HUES64 (cell line): ENCODE measurements at regions not wholly inside any gene's neighbourhood (a gene's known extent, or its start where the extent isn't known, plus 50 kb on each side); places are given as distances from the start of the nearest gene placed in this dataset.
"Not testable (repeated sequence)": the region's sequence is repeated elsewhere in the genome, so short reads cannot be mapped to it uniquely, and the experiment has no call there.

Source experiments
- H3K27ac ChIP-seq: 2 replicates; pipeline ENCODE4 v1.7.0; 2013; ENCODE audit warnings: low read depth, low read length, inconsistent platforms
- H3K27me3 ChIP-seq: 2 replicates; pipeline ENCODE4 v1.6.1; 2013; ENCODE audit warnings: mild to moderate bottlenecking, low read length; ENCODE audit not compliant: insufficient read depth
- H3K36me3 ChIP-seq: 2 replicates; pipeline ENCODE4 v1.6.1; 2013; ENCODE audit warnings: mild to moderate bottlenecking, low read length; ENCODE audit not compliant: insufficient read depth
- H3K4me1 ChIP-seq: 2 replicates; pipeline ENCODE4 v1.6.1; 2013; ENCODE audit warnings: mild to moderate bottlenecking, low read length, moderate library complexity; ENCODE audit not compliant: insufficient read depth
- H3K4me3 ChIP-seq: 2 replicates; pipeline ENCODE4 v1.5.1; 2013; ENCODE audit warnings: mild to moderate bottlenecking, low read length, moderate library complexity
- H3K9ac ChIP-seq: 2 replicates; pipeline ENCODE4 v1.6.1; 2013; ENCODE audit warnings: mild to moderate bottlenecking, low read depth, low read length
- H3K9me3 ChIP-seq: 2 replicates; pipeline ENCODE4 v1.6.1; 2013; ENCODE audit warnings: low read depth, low read length; ENCODE audit not compliant: insufficient read depth
- WGBS: fragments of 150-250, 120-280 bp; methylation state at CpG from one replicate; pipeline ENCODE4 v1.1.7; 2013; ENCODE audit warnings: missing lambda C conversion rate; 5-methylcytosine and 5-hydroxymethylcytosine counted together

DNA sequence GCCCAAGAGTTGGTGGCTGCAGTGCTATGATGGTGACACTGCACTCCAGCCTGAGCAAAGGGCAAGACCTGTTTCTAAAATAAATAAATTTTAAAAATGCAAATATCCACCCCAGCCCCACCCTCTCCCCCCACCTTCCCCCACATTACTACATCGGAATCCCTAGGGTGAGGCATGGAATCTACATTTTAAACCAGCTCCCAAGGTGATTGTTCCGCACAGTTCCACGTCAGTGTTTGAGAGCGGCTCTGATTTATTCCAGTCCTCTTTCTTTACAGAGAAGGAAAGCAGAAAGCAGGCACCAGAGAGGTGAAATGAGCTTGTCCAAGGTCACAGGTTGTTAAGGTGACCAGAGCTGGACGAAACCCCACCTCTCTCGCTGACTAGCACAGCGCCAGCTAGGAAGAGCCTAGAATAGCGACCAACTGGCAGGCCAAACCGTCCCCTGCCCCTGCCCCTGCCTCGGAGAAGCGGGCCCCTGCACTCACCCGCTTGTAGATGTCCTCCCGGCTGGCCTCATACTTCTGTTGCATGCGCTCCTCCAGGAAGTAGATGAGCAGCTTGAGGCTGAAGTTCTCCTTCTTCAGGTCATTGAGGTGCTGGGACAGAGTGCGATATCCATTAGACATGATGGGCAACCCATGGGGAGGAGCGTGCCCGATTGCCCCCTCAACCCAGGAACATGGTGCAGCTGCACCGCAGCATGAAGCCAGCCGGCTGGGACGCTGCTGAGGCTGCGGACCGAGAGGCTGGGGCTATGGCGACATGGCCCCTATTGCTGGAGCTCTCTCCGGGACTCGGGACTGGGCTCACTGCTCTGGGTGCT is 103.7 kb upstream of the NBPF26 start:
- WGBS = no CpG with 5 or more reads among the region's 25 CpGs
- H3K9ac ChIP-seq, H3K27ac ChIP-seq, H3K27me3 ChIP-seq, H3K4me1 ChIP-seq, H3K36me3 ChIP-seq, H3K4me3 ChIP-seq, H3K9me3 ChIP-seq: not testable (repeated sequence)

DNA sequence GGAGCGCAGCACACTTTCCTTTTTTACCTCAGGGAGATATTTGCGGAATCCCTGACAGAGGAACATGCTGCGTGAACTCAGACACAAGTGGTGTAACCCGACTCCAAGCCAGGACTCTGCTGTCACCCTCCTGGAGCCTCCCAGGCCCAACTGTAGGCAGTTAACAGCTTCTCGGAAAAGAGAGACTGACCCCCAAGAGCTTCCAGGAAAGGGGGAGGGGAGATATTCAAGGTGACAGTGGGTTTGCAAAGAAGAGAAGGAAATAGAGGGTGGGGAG is 103.1 kb upstream of the NBPF26 start:
- H3K36me3 ChIP-seq, H3K9ac ChIP-seq, H3K4me3 ChIP-seq, H3K27ac ChIP-seq, H3K4me1 ChIP-seq, H3K27me3 ChIP-seq, H3K9me3 ChIP-seq: not testable (repeated sequence)
- no CpG with 5 or more reads among the region's 5 CpGs for WGBS

DNA sequence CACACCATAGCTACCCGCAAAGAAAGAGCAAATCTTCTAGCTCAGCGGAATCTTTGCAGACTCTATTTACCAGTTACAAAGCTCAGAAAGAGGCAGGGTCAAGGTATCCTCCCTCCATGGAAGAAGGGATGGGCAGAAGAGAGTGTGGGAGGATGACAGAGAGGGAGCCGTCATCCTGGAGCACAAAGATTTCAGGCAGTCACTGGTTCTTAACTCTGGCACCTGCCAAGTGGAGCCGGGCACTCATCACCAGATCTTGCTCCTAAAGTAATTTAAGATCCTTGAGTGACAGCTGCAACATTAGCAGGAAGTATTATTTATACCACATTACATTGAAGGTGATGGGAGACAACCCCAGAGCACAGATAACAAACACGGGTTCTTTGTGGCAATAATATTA is 102.5 kb upstream of the NBPF26 start:
- no CpG with 5 or more reads among the region's 5 CpGs for WGBS
- H3K9ac ChIP-seq, H3K4me1 ChIP-seq: not testable (repeated sequence)

DNA sequence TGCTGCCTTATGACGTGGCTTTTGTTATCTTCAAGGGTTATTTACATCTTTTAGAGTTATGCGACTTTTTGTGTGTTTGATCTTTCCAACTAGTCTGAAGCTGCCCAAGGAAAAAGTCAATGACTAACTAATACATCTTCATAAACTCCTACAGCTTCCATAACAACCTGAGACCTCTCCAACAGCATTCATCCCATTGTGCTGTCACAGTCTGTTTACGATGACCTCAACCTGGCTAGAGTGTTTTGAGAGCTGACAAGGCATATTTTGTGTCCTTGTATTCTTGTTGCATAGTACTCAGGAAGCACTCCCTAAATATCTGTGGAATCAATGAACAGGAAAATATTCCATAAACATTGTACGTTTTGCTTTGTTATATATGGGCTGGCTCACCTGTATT is 100.2 kb upstream of the NBPF26 start:
- H3K4me1 ChIP-seq, H3K9me3 ChIP-seq, H3K9ac ChIP-seq, H3K27ac ChIP-seq, H3K27me3 ChIP-seq, H3K4me3 ChIP-seq, H3K36me3 ChIP-seq: not testable (repeated sequence)
- WGBS = no CpG with 5 or more reads among the region's 4 CpGs

More for the DNA sequence above, 102.5 kb upstream of the NBPF26 start:
- not testable (repeated sequence) for H3K27me3 ChIP-seq, H3K9me3 ChIP-seq, H3K36me3 ChIP-seq, H3K27ac ChIP-seq, H3K4me3 ChIP-seq

DNA sequence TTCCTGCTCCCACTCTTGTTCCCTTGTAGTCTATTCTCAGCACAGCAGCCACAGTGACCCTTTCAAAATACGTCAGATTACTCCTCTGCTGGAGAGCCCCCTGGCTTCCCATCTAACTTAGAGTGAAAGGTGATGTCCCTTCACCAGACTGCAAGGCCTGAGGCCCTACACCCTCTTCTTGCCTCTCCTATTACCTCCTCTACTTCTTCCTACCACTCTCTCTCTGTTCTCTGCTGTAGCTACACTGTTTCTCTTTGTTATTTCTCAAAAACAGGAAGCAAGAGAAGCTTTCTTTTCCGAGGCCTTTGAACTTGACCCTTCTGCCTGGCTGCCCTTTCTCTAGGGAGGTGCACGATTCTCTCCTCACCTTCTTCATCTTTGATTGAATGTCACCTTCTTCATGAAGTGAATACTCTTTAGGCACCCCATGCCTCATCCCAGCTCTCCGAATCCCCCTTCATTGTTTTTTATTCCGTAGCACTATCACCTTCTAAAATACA is 99.1 kb upstream of the NBPF26 start:
- not testable (repeated sequence) for H3K9me3 ChIP-seq, H3K9ac ChIP-seq, H3K27ac ChIP-seq, H3K27me3 ChIP-seq, H3K4me1 ChIP-seq, H3K36me3 ChIP-seq, H3K4me3 ChIP-seq
- WGBS = 73% methylated on average over 2 of the region's 5 CpGs

DNA sequence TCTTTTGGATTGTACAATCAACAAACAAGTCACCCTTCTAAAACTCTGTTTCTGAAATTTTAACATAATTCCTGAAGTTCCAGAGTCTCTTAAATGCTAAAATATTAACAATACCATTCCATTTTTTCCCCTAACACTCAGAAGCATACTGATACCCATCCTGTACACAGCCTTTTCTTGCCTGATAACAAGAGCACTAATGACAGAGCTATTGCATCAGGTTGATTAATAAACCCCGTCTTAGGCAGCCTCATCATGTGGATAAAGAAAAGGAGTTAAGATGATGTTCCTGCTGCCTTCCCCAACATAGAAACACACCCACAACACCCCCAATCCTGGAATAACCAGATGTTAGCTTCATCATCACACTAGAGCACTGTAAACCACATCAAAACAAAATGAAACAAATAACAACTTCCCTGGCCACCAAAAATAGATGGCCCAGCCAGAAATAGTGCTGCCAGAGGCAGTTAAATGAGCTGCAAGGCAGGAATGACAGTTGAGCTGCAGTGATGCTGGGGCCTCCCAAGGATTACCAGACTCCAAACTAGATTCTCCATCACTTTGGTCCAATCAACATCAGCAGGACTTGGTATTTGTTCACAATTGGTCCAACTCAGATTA is 93.8 kb upstream of the NBPF26 start:
- WGBS = no CpG with 5 or more reads among the region's 1 CpG
- H3K27ac ChIP-seq, H3K9me3 ChIP-seq, H3K36me3 ChIP-seq, H3K4me3 ChIP-seq, H3K27me3 ChIP-seq, H3K4me1 ChIP-seq, H3K9ac ChIP-seq: not testable (repeated sequence)

DNA sequence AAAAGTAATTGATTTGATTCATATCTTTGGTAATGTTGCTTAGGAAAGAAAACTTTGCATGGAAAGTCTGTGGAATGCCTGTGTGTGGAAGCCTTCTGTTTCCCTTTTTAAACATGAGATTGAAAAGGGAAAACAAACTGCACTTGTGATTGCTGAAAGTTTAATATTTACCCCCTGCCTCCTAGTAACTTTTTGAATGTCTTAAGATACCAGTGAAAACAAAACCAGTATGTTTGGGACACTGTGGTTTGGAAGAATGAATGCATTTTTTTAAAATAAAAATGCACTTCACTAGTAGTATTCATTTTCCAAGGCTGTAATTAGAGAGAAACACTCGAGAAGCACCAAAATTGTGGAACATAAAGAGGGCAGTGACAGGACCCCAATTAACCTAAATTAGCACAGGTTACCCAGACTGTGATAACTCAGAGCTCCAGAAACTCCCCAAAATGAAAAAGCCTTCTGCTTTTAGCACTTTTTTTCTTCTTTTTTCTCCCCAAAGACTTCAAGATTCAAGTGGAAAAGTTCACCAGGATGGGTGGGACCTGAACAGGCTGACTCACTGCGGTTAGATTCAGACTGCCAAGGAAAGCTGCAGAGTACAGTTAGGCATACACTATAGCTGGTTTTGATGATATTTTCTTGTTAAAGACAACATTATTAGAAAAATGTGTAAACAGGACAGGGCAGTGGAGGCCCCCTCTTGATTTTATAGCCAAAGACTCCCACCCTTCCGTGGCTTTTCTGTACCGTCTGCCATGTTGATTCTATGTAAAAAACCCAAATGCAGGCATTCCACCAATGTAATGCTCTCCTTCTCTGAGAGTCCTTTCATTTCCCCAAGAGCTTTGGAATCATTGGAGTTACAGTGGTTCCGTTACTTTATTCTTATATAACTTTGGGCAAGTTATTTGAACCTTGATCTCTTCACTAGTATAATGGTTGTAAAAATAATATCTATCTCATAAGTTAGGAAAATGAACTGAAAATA is 88.6 kb upstream of the NBPF26 start:
- H3K9me3 ChIP-seq, H3K27ac ChIP-seq, H3K9ac ChIP-seq, H3K4me1 ChIP-seq, H3K36me3 ChIP-seq, H3K4me3 ChIP-seq, H3K27me3 ChIP-seq: not testable (repeated sequence)
- no CpG with 5 or more reads among the region's 5 CpGs for WGBS

DNA sequence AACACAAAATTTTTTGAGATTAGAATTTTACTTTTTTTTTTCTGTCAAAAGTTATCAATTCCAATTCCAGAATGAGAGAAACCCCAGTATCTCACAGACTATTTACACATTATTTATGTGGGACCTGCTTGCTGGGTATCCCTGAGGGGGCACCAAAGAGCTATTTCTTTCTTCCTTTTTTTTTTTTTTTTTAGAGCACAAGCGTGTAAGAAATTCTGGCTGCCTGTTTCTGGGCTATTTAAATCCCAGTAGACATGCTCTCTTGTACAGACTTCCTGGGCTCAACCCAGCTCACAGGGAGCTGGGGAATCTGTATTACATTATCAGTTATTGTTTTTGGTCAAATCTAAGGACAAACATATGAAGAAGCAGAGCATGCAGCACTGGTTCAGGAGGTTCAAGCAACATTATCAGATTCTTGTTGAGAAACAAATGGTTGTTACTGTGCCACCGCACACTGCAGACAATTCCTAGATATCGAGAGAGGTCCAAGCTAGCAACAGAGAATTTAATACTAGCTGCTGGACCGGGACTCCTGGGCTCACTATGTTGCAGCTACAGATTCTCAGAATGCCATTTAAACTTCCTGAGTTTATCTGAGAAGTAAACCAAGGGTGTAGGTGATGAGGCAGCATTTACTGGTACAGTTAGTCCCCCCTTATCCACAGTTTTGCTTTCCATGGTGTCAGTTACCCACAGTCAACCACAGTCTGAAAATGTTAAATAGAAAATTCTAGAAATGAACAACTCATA is 83.3 kb upstream of the NBPF26 start:
- WGBS = no CpG with 5 or more reads among the region's 4 CpGs
- not testable (repeated sequence) for H3K27me3 ChIP-seq, H3K4me3 ChIP-seq, H3K9ac ChIP-seq, H3K4me1 ChIP-seq, H3K9me3 ChIP-seq, H3K27ac ChIP-seq, H3K36me3 ChIP-seq

DNA sequence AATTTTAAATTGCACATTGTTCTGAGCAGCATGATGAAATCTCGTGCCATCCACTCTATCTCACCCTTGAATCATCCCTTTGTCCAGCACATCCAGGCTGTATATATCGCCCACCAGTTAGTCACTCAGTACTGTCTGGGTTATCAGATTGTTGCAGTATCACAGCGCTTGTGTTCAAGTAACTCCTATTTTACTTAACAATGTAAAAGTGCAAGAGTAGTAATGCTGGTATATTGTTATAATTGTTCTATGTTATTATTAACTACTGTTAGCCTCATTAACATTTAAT is 82.8 kb upstream of the NBPF26 start:
- not testable (repeated sequence) for H3K9ac ChIP-seq, H3K9me3 ChIP-seq, H3K27me3 ChIP-seq, H3K4me1 ChIP-seq, H3K36me3 ChIP-seq, H3K27ac ChIP-seq, H3K4me3 ChIP-seq
- no CpG with 5 or more reads among the region's 3 CpGs for WGBS

DNA sequence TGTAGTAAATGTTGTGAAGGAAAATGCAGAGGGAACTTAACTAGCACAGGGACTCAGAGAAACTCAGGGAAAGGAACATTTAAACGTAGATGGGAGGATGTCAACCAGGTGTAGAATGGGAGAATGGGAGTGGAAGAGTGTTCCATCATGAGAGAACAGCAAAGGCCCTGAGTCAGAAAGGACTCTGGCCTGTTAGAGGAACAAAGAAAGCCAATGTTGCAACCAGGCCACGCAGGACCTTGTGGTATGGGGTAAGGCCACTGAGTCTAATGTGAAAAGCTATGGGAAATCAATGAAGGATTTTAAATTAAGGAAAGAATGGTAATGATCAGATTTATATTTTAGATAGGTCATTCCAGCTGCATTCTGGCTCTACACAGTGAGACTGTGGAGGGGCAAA is 76.6 kb upstream of the NBPF26 start:
- H3K4me1 ChIP-seq, H3K27ac ChIP-seq, H3K9ac ChIP-seq, H3K27me3 ChIP-seq, H3K4me3 ChIP-seq, H3K36me3 ChIP-seq, H3K9me3 ChIP-seq: not testable (repeated sequence)
- WGBS = no CpG with 5 or more reads among the region's 2 CpGs
